NCI-H146 treated with DMSO at 0.1 percent for 48 hours (cell line): ENCODE measurements at regions not wholly inside any gene's neighbourhood (a gene's known extent, or its start where the extent isn't known, plus 50 kb on each side); places are given as distances from the start of the nearest gene placed in this dataset.

Experiments
- DNase-seq: peaks from one replicate; lab custom pipeline; 2025; ENCODE audit not compliant: unreplicated experiment; lab: John Stamatoyannopoulos, UW

DNA sequence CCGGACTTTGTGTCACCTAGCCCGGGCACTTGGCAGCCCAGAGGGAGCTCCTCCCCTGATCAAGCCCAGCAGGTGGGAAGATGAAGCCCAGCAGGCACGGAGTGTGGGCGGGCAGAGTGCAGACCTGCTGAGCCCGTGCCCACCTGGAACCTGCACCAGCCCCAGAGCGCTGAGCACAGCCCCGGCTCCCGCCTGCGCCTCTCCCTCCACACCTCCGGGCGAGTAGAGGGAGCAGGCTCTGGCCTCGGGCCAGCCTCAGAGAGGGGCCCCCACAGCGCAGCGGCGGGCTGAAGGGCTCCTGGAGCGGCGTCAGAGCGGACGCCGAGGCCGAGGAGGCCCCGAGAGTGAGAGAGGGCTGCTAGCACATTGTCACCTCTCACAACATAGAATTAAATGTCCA lies 257.7 kb downstream of the VGLL3 start:
- peak; percentile 36 for DNase-seq

- no peak for DNase-seq
These were observed 259.4 kb downstream of the VGLL3 start for GRCh38 chr3:86731501-86731901.

DNA sequence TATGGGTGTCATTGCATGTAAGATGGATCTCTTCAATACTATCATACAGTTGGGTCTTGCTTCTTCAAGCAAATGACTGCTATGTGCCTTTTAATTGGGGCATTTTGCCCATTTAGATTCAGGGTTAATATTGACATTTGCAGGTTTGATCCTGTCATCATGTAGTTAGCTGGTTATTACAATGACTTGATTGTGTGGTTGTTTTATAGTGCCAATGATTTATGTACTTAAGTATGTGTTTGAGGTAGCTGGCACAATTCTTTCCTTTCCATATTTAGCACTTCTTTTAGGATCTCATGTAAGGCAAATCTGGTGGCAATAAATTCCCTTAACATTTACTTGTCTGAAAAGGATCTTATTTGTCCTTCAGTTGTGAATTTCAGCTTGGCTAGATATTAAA lies 267.5 kb downstream of the VGLL3 start:
- DNase-seq: peak; percentile 34

DNA sequence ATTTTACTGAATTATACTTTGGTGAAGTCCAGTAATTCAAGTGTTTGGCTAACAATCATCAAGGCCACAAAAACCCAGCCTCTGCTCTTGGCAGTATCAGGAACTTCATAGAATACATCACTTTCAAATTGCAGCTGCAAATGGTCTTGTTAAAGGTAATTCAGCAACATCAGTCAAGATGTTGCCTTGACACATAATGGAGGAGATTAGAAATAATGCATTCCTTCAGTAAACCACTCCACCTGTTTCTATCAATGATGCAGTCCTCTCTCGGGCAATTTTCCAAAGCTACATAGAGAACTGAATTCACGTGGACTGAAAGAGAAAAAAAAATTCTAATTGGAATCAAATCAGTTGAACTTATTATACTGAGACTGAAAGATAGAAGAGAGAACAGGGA lies 279.3 kb downstream of the VGLL3 start:
- no peak for DNase-seq

DNA sequence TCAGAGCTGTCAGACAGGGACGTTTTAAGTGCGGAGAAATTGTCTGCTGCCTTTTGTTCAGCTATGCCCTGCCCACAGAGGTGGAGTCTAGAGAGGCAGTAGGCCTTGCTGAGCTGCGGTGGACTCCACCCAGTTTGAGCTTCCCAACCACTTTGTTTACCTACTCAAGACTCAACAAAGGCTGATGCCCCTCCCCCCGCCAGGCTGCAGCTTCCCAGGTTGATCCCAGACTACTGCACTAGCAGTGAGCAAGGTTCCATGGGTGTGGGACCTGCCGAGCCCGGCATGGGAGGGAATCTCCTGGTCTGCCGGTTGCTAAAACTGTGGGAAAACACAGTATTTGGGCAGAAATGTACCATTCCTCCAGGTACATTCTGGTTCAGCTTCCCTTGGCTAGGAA lies 282.1 kb downstream of the VGLL3 start:
- no peak for DNase-seq

DNA sequence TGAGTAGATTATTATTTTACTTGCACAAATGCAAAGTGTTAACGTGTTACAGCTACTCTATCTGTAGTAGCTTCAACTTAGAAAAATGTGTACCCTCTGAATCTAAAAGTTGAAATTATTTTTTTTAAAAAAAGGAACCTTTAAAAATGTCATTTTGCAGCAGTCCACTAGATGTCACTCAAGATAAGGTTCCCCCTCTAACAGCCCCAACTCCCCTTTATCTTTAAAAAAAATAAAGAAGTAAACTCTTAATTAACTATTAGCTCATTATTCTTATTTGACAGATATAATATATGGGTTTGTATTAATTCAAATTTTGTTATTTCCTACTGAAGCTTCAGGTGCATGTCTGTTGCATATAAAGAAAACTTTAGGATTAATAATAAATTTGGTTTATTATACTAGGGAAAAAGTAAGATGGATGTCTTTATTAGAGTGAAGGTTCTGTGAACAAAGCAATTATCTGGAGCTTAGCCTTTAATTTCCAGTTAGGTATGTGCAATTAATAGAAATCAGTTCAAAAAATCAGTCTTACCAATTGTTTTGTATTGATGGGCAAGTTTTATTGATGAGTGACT lies 288.5 kb downstream of the VGLL3 start:
- DNase-seq: peak; percentile 8

- DNase-seq: peak; percentile 68
These were observed 295.2 kb downstream of the VGLL3 start for GRCh38 chr3:86695752-86696151.

- no peak for DNase-seq
These were observed 317.0 kb downstream of the VGLL3 start for GRCh38 chr3:86673991-86674390.

GRCh38 chr3:86661817-86662216 lies 329.1 kb downstream of the VGLL3 start:
- no peak for DNase-seq

- DNase-seq: no peak
These were observed 332.1 kb downstream of the VGLL3 start for GRCh38 chr3:86658876-86659275.

DNA sequence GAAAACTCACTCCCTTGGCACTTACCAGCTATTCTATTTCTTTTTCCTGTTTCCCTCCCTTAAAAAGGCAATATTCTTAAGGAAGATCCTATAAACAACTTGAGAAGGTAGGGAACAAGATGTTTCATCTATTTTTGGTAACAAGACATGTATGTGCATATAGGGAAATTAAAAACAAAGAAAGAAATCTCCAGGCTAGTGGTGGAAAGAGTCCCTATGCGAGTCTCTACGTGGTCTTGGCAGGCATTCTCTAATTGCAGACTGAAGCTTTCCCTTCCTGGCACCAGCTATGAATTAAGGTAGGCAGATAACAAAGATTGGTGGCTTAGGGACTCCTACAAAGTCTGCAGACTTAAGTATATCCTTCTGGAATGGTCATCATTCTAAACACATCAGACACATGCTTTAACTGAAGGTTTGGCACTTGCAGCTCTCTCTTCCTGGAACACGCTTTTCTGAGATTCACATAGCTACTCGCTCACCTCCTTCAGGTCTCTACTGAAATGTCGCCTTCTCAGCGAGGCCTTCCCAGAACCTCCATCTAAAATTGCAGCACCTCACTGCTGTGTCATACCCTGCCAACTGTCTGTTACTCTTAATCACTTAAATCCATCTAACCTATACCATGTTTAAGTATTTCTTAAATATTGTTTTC lies 336.0 kb downstream of the VGLL3 start:
- no peak for DNase-seq

- DNase-seq: no peak
These were observed 337.2 kb downstream of the VGLL3 start for GRCh38 chr3:86653661-86654205.

DNA sequence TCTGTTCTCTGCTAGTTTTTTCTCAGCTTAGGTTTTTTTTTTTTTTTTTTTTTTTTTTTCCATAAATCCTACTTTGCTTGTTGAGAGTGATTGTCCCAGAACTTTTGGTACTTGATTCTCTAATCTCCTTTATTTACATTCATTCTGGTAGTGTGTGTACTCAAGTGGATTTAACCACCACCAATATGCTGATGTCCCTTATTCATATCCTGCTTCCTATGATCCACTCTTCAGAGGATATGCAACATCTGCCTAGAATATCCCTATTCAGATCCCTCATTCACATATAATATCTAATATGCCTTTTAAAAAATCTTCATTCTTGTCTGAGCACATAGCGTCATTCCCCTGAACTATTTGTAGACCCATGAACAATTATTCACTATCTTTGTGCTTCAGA lies 342.9 kb downstream of the VGLL3 start:
- DNase-seq: no peak

GRCh38 chr3:86645756-86646155 lies 345.2 kb downstream of the VGLL3 start:
- DNase-seq: no peak

- no peak for DNase-seq
These were observed 356.6 kb downstream of the VGLL3 start for GRCh38 chr3:86634361-86634760.

DNA sequence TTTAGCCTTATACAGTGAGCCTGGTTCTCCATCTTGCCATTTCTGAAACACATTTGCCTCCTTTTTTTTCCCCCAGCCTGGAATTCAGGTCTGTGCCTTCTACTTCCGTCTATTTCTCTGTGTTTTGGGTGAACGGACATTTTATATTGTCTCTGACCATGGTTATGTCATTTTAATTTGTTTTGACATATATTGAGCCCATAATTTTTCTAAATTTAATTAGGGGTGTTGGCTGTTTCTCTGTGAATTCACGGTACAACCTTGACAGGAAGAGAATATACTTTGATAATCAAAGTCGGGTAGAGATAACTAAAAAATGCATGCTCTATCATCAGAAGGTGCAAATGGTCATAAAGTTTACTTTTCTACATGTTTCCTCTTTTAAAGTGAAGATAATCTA lies 361.4 kb downstream of the VGLL3 start:
- no peak for DNase-seq

GRCh38 chr3:86624192-86624591 lies 366.8 kb downstream of the VGLL3 start:
- no peak for DNase-seq

- no peak for DNase-seq
These were observed 372.2 kb downstream of the VGLL3 start for GRCh38 chr3:86618706-86619105.

DNA sequence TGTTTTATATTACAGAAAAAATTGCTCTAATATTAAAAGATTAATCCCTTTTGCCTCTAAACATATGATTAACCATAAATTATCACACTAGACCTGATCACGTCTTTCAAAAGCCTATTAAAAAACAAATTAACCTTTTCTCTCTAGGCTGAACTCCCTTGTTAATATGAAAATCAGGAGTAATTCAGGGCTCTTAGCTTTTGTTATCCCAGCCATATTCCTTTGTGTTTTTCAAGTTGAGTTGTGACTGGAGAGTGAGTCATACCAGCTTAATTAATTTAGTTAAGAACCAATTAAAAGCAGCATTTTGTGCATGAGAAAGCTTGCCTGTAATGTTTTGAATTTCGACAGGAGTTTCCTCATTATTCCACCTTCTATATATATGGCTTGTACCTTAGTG lies 385.8 kb downstream of the VGLL3 start:
- DNase-seq: no peak

- no peak for DNase-seq
These were observed 395.3 kb downstream of the VGLL3 start for GRCh38 chr3:86595696-86596095.

DNA sequence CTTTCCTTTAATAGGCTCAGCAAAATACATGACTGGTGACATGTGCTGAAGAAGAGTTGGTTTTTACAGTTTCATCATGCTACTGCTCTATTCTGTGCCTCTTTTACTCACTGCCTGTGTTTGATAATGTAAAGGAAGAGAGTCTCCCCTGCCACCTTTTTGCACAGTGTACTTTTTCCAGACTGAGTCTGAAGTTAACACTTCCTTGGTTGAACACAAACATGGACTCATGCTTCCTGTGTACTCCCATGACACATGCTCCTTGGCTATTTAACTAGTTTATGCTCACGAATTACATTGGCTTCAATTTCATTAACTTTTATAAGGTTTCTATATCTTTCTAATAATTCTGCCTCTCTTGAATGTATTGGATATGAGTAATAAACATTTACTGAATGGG lies 396.1 kb downstream of the VGLL3 start:
- DNase-seq: no peak

DNA sequence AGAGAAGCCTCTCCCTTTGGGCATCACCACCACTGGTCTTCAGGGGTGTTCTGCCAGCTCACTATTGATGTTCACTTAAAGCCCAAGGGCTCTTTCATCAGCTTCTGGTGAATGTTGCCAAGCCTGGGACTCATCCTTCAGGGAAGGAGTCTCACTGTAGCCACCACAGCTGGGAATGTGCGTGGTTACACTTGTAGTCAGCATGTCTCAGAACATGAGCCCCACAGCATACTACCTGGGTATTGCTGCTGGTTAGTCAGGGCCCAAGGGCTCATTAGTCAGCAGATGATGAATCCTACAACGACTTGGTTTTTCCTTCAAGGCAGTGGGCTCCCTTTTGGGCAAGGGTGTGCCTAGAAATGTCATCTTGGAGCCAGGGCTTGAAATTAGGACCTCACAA lies 412.9 kb downstream of the VGLL3 start:
- no peak for DNase-seq

GRCh38 chr3:86563400-86563970 lies 427.5 kb downstream of the VGLL3 start:
- peak; percentile 27 for DNase-seq
